ENCODE measurements at regions not wholly inside any gene's neighbourhood (a gene's known extent, or its start where the extent isn't known, plus 50 kb on each side); places are given as distances from the start of the nearest gene placed in this dataset.

DNA sequence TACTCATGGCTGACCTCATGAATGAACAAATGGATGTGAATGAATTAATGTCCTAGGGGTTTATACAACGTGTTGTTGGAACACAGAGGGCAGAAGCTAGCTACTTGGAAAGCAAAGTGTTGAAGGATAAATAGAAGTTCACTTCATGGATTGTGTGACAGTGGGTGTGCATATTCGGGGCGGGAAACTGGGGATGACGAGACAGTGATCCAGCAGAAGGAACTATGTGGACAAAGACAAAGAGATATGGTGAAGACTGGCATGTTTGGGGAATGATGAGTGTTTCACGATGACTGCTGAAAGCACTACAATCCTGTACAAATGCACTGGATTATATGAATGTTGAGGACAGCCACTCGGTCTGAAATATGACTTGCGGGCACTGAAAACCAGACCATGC lies 250.5 kb upstream of the C16orf82 start:
- H3K4me3 Mint-ChIP-seq (ENCODE audit: low read depth, unreplicated experiment) = no peak overlapping the region
- TF ChIP-seq, protein P1, sequence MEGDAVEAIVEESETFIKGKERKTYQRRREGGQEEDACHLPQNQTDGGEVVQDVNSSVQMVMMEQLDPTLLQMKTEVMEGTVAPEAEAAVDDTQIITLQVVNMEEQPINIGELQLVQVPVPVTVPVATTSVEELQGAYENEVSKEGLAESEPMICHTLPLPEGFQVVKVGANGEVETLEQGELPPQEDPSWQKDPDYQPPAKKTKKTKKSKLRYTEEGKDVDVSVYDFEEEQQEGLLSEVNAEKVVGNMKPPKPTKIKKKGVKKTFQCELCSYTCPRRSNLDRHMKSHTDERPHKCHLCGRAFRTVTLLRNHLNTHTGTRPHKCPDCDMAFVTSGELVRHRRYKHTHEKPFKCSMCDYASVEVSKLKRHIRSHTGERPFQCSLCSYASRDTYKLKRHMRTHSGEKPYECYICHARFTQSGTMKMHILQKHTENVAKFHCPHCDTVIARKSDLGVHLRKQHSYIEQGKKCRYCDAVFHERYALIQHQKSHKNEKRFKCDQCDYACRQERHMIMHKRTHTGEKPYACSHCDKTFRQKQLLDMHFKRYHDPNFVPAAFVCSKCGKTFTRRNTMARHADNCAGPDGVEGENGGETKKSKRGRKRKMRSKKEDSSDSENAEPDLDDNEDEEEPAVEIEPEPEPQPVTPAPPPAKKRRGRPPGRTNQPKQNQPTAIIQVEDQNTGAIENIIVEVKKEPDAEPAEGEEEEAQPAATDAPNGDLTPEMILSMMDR (IDR thresholded peaks at IDR 0.05; ENCODE audit: unreplicated experiment) = no peak
- no peak for DNase-seq
- no peaks in the 10 kb centered on the region for H3K36me3 Mint-ChIP-seq (ENCODE audit: insufficient read depth, unreplicated experiment)
- H3K9me3 Mint-ChIP-seq (ENCODE audit: low read depth, unreplicated experiment) = peaks cover 7% of the 10 kb centered on the region
- CTCF ChIA-PET = no interaction called here
- peaks cover 8% of the 10 kb centered on the region for H3K27me3 Mint-ChIP-seq (ENCODE audit: unreplicated experiment)
- intact Hi-C loops (cut with micrococcal nuclease; ENCODE audit: unreplicated experiment) = no loop called here
- H3K4me1 Mint-ChIP-seq (ENCODE audit: low read depth, unreplicated experiment) = no peaks in the 10 kb centered on the region
- BruUV-seq (replicated peaks) = no TSS peak
- no peak overlapping the region for H3K27ac Mint-ChIP-seq (ENCODE audit: unreplicated experiment)

DNA sequence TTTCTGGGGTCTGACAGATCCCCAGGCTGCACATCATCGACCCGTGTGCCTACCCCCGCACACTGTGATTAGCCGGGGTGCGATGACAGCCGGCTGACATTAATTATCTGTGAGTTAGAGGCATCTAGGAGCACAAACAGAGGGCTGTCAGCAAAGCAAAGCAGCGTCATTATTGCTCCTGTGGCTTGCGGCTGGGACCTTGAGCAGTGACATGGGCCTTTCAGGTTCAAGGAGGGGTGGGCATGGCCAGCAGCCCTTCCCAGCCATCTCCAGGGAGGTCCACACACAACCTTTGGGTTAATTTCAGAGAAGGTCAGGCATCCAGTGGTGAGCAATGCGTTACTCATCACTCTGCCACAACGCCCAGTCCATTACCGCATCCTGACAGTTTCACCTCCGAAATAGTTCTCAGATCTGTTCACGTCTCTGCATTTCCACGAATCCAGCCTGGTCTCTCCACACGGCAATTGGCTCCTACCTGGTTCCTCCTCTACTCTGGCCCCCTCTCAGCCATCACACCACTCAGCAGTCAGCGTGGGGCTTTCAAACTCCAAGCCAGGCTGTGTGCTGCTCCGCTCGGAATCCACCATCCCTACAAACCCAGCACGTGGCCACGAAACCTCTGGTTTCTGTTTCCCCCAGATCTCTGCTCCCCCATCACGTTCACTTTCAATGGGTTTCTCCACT lies 249.7 kb upstream of the C16orf82 start:
- Mint-ChIP-seq H3K9me3 (ENCODE audit: low read depth, unreplicated experiment) (peaks cover 7% of the 10 kb centered on the region), H3K36me3 (ENCODE audit: insufficient read depth, unreplicated experiment) (no peaks in the 10 kb centered on the region), H3K4me3 (ENCODE audit: low read depth, unreplicated experiment) (no peak overlapping the region), H3K27me3 (ENCODE audit: unreplicated experiment) (peaks cover 8% of the 10 kb centered on the region), H3K27ac (ENCODE audit: unreplicated experiment) (no peak overlapping the region), H3K4me1 (ENCODE audit: low read depth, unreplicated experiment) (no peaks in the 10 kb centered on the region)
- CTCF ChIA-PET = no interaction called here
- BruUV-seq (replicated peaks) = no TSS peak
- DNase-seq = no peak
- intact Hi-C loops (cut with micrococcal nuclease; ENCODE audit: unreplicated experiment) = no loop called here
- TF ChIP-seq, protein P1 (IDR thresholded peaks at IDR 0.05; ENCODE audit: unreplicated experiment) = no peak

DNA sequence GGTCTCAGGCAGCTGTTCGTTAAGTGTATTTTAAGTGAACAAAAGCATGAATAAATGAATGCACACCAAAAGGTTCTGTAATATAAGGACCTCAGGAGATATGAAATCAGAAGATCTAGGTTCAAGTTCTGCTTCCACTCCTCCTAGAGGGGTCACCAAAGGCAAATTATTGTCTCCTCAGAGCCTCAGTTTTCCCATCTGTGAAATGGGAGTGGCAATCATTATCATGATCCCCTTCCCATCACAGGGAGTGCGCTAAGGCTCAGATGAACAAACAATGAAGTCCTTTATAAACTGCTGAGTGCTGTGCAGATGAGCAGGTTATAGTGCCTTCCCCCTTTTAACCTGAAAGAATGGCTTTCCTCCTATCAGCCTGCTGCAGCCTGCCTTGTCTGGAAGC lies 248.3 kb upstream of the C16orf82 start:
- Mint-ChIP-seq H3K27me3 (ENCODE audit: unreplicated experiment) (peaks cover 8% of the 10 kb centered on the region), H3K9me3 (ENCODE audit: low read depth, unreplicated experiment) (peaks cover 7% of the 10 kb centered on the region), H3K27ac (ENCODE audit: unreplicated experiment) (no peak overlapping the region), H3K36me3 (ENCODE audit: insufficient read depth, unreplicated experiment) (no peaks in the 10 kb centered on the region), H3K4me3 (ENCODE audit: low read depth, unreplicated experiment) (no peak overlapping the region), H3K4me1 (ENCODE audit: low read depth, unreplicated experiment) (no peaks in the 10 kb centered on the region)
- BruUV-seq (replicated peaks) = no TSS peak
- intact Hi-C loops (cut with micrococcal nuclease; ENCODE audit: unreplicated experiment) = no loop called here
- TF ChIP-seq, protein P1 (IDR thresholded peaks at IDR 0.05; ENCODE audit: unreplicated experiment) = no peak
- DNase-seq = no peak
- CTCF ChIA-PET = no interaction called here

DNA sequence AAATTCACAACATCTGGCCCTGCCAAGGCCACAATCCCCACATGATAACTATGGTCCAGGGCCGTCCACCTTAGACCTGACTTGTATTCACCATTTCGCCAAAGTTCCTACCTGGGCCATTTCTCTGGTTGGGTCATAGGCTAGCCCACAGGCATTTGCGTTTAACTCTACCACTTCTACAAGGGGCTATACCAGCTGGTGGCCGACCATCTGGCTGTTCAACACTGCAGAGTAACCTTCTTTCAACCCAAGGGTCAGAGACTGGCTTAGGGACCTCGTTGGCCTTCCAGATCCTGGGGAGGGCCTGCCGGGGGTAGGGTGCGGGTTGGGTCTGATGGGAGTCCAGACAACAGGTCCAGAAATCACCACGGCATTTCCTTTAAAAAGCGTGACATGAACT lies 242.3 kb upstream of the C16orf82 start:
- Mint-ChIP-seq H3K4me1 (ENCODE audit: low read depth, unreplicated experiment) (no peaks in the 10 kb centered on the region), H3K4me3 (ENCODE audit: low read depth, unreplicated experiment) (no peak overlapping the region), H3K27ac (ENCODE audit: unreplicated experiment) (no peak overlapping the region), H3K36me3 (ENCODE audit: insufficient read depth, unreplicated experiment) (no peaks in the 10 kb centered on the region), H3K27me3 (ENCODE audit: unreplicated experiment) (peaks cover 22% of the 10 kb centered on the region), H3K9me3 (ENCODE audit: low read depth, unreplicated experiment) (peaks cover 3% of the 10 kb centered on the region)
- DNase-seq = no peak
- intact Hi-C loops (cut with micrococcal nuclease; ENCODE audit: unreplicated experiment) = no loop called here
- CTCF ChIA-PET = no interaction called here
- TF ChIP-seq, protein P1 (IDR thresholded peaks at IDR 0.05; ENCODE audit: unreplicated experiment) = no peak
- no TSS peak for BruUV-seq (replicated peaks)

Measured in Calu3 (cell line).